ENCODE measurements at regions not wholly inside any gene's neighbourhood (a gene's known extent, or its start where the extent isn't known, plus 50 kb on each side); places are given as distances from the start of the nearest gene placed in this dataset.

GRCh38 chr18:29218091-29218490 is 1041.2 kb upstream of the CDH2 start:
- TF ChIP-seq CTCF (IDR thresholded peaks at IDR 0.05) (no peak), POLR2AphosphoS5 (IDR thresholded peaks at IDR 0.05) (no peak), POLR2A (IDR thresholded peaks at IDR 0.05) (no peak)
